Fibroblast of upper back skin (primary cell): ENCODE measurements at regions not wholly inside any gene's neighbourhood (a gene's known extent, or its start where the extent isn't known, plus 50 kb on each side); places are given as distances from the start of the nearest gene placed in this dataset.

Experiments used
- DNase-seq: peaks from one replicate; pipeline ENCODE4 v3.0.0-alpha.2; 2013

GRCh38 chr3:55172913-55173312, 245.1 kb upstream of the LRTM1 start:
- DNase-seq: peak; percentile 49

- DNase-seq: peak; percentile 54
Measured at GRCh38 chr3:55170444-55170843, 242.6 kb upstream of the LRTM1 start.

GRCh38 chr3:55169608-55170072, 241.8 kb upstream of the LRTM1 start:
- peak; percentile 100 for DNase-seq

- DNase-seq: no peak
Measured at GRCh38 chr3:55169161-55169560, 241.3 kb upstream of the LRTM1 start.

- DNase-seq: peak; percentile 87
Measured at GRCh38 chr3:55167586-55168317, 239.9 kb upstream of the LRTM1 start.

GRCh38 chr3:55166576-55167555, 239.0 kb upstream of the LRTM1 start:
- peak; percentile 51 for DNase-seq

GRCh38 chr3:55165704-55166405, 238.0 kb upstream of the LRTM1 start:
- DNase-seq: no peak

- peak; percentile 57 for DNase-seq
Measured at GRCh38 chr3:55165278-55165677, 237.4 kb upstream of the LRTM1 start.

- DNase-seq: peak; percentile 88
Measured at GRCh38 chr3:55164876-55165275, 237.0 kb upstream of the LRTM1 start.

GRCh38 chr3:55164191-55164590, 236.3 kb upstream of the LRTM1 start:
- DNase-seq: no peak

- no peak for DNase-seq
Measured at GRCh38 chr3:55163421-55163820, 235.6 kb upstream of the LRTM1 start.

GRCh38 chr3:55162031-55162795, 234.4 kb upstream of the LRTM1 start:
- peak; percentile 80 for DNase-seq

- DNase-seq: peak; percentile 56
Measured at GRCh38 chr3:55161231-55161630, 233.4 kb upstream of the LRTM1 start.

GRCh38 chr3:55160241-55160983, 232.6 kb upstream of the LRTM1 start:
- peak; percentile 100 for DNase-seq

- DNase-seq: no peak
Measured at GRCh38 chr3:55159711-55160110, 231.9 kb upstream of the LRTM1 start.

- no peak for DNase-seq
Measured at GRCh38 chr3:55159016-55159415, 231.2 kb upstream of the LRTM1 start.

- no peak for DNase-seq
Measured at GRCh38 chr3:55158345-55158744, 230.5 kb upstream of the LRTM1 start.

GRCh38 chr3:55157731-55158130, 229.9 kb upstream of the LRTM1 start:
- DNase-seq: no peak

- peak; percentile 68 for DNase-seq
Measured at GRCh38 chr3:55156851-55157650, 229.2 kb upstream of the LRTM1 start.

GRCh38 chr3:55147856-55148720, 220.2 kb upstream of the LRTM1 start:
- DNase-seq: no peak
